HL-60 (cell line): ENCODE measurements at regions not wholly inside any gene's neighbourhood (a gene's known extent, or its start where the extent isn't known, plus 50 kb on each side); places are given as distances from the start of the nearest gene placed in this dataset.

ENCODE experiments used
- DNase-seq, 2 experiments: peaks; one replicate each; pipeline ENCODE4 v3.0.0-alpha.2; 2010 to 2020; ENCODE audit warnings: low read depth in 1 of 2, low spot score in 1 of 2
- H3K27ac ChIP-seq: fragments of 250-450 bp; sonication (Bioruptor Pico); replicated peaks from 2 replicates; pipeline ENCODE4 v1.5.1; 2020; ENCODE audit warnings: mild to moderate bottlenecking, moderate library complexity
- H3K27me3 ChIP-seq: fragments of 250-450 bp; sonication (Bioruptor Pico); 2 replicates; pipeline ENCODE4 v1.5.1; 2021; ENCODE audit warnings: mild to moderate bottlenecking, moderate library complexity; ENCODE audit not compliant: insufficient read depth, poor library complexity, severe bottlenecking
- H3K4me3 ChIP-seq: replicated peaks from 2 replicates; pipeline ENCODE4 v1.5.1; 2011; ENCODE audit warnings: mild to moderate bottlenecking, control low read depth, low read length; ENCODE audit not compliant: insufficient read depth
- GABPA ChIP-seq: IDR thresholded peaks from 2 replicates; pipeline ENCODE4 v1.6.1; 2012; ENCODE audit warnings: low read depth
- POLR2AphosphoS5 ChIP-seq: IDR thresholded peaks from 2 replicates; pipeline ENCODE4 v1.6.1; 2012; ENCODE audit warnings: low read depth
- SPI1 ChIP-seq: IDR thresholded peaks from 2 replicates; pipeline ENCODE4 v1.6.1; 2012; ENCODE audit warnings: low read depth, mild to moderate bottlenecking, borderline replicate concordance
- TF ChIP-seq, protein P1 (sequence below): IDR thresholded peaks from 2 replicates; pipeline ENCODE4 v1.6.1; 2012; ENCODE audit warnings: low read depth; ENCODE audit not compliant: insufficient replicate concordance
- TF ChIP-seq, protein P2 (sequence below): IDR thresholded peaks from one replicate; pipeline ENCODE4 v1.5.1; 2011; ENCODE audit warnings: low read length, control low read depth, inconsistent platforms; ENCODE audit not compliant: insufficient read depth

DNA sequence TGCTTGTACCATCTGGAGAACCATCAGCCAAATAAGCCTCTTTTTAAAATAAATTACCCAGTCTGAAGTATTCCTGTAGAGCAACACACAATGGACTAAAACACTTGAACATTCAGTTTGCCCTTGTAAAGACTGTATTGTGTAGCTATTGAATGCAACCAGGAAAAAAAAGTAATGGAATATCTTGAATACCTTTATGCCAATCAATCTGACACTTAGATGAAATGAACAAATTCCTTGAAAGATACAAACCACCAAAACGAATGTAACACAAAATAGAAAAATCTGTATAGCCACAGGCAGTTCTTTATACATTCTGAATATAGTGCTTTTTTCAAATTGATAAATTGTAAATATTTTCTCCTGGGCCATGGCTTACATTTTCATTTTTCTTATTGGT lies 63.3 kb upstream of the KCNJ16 start:
- TF ChIP-seq POLR2AphosphoS5 (no peak), GABPA (no peak), SPI1 (no peak)
- TF ChIP-seq, protein P1, sequence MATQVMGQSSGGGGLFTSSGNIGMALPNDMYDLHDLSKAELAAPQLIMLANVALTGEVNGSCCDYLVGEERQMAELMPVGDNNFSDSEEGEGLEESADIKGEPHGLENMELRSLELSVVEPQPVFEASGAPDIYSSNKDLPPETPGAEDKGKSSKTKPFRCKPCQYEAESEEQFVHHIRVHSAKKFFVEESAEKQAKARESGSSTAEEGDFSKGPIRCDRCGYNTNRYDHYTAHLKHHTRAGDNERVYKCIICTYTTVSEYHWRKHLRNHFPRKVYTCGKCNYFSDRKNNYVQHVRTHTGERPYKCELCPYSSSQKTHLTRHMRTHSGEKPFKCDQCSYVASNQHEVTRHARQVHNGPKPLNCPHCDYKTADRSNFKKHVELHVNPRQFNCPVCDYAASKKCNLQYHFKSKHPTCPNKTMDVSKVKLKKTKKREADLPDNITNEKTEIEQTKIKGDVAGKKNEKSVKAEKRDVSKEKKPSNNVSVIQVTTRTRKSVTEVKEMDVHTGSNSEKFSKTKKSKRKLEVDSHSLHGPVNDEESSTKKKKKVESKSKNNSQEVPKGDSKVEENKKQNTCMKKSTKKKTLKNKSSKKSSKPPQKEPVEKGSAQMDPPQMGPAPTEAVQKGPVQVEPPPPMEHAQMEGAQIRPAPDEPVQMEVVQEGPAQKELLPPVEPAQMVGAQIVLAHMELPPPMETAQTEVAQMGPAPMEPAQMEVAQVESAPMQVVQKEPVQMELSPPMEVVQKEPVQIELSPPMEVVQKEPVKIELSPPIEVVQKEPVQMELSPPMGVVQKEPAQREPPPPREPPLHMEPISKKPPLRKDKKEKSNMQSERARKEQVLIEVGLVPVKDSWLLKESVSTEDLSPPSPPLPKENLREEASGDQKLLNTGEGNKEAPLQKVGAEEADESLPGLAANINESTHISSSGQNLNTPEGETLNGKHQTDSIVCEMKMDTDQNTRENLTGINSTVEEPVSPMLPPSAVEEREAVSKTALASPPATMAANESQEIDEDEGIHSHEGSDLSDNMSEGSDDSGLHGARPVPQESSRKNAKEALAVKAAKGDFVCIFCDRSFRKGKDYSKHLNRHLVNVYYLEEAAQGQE: no peak
- TF ChIP-seq, protein P2, sequence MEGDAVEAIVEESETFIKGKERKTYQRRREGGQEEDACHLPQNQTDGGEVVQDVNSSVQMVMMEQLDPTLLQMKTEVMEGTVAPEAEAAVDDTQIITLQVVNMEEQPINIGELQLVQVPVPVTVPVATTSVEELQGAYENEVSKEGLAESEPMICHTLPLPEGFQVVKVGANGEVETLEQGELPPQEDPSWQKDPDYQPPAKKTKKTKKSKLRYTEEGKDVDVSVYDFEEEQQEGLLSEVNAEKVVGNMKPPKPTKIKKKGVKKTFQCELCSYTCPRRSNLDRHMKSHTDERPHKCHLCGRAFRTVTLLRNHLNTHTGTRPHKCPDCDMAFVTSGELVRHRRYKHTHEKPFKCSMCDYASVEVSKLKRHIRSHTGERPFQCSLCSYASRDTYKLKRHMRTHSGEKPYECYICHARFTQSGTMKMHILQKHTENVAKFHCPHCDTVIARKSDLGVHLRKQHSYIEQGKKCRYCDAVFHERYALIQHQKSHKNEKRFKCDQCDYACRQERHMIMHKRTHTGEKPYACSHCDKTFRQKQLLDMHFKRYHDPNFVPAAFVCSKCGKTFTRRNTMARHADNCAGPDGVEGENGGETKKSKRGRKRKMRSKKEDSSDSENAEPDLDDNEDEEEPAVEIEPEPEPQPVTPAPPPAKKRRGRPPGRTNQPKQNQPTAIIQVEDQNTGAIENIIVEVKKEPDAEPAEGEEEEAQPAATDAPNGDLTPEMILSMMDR: no peak
- Histone ChIP-seq H3K27me3 (no peaks in the 10 kb centered on the region), H3K4me3 (no peak overlapping the region), H3K27ac (no peak overlapping the region)
- DNase-seq: no peak

DNA sequence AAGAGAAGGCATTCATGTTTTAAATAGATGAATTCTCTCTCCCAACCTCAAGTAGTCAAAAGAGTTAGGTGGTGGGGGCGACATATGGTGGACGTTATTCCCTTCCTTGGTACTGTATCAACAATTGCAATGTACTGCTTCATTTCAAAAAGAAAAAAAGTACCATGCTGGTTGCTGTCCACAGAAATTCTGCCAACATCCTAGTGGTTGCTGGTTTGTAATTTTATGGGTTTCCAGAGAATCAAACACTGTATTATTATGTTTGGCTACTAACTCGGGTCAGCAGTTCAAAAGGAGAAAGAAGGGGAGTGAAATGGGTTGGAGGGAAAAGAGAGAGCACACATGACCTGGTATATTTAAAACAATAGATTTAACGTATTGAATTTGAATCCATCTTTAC lies 61.1 kb upstream of the KCNJ16 start:
- H3K4me3 ChIP-seq: no peak overlapping the region

DNA sequence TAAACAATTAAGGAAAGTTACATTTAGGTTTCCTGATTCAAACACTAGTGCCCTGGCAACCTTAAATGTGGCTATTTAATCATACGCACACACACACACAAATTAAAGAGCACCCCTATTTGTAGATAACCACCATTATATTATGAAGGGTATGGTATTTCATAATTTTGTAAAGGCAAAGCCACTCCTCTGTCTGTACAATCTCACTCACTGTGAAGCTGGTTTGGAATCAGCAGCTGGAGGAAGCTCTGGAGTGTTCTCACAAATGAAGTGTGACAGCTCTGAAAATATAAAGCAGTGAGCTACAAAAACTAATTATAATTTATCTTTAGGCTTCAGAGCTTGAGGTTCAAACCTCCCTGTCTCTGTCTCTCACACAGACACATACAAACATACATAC lies 57.9 kb upstream of the KCNJ16 start:
- no peak overlapping the region for H3K27ac ChIP-seq
- no peaks in the 10 kb centered on the region for H3K27me3 ChIP-seq
- TF ChIP-seq POLR2AphosphoS5 (no peak), SPI1 (no peak), GABPA (no peak)
- TF ChIP-seq, protein P1: no peak
- TF ChIP-seq, protein P2: no peak
- DNase-seq: no peak
- H3K4me3 ChIP-seq: no peak overlapping the region

More for the DNA sequence above, 61.1 kb upstream of the KCNJ16 start:
- Histone ChIP-seq H3K27me3 (no peaks in the 10 kb centered on the region), H3K27ac (no peak overlapping the region)
- TF ChIP-seq, protein P1: no peak
- TF ChIP-seq SPI1: no peak
- TF ChIP-seq, protein P2: no peak
- no peak for TF ChIP-seq GABPA
- no peak for TF ChIP-seq POLR2AphosphoS5
- no peak for DNase-seq
